ENCODE measurements at regions not wholly inside any gene's neighbourhood (a gene's known extent, or its start where the extent isn't known, plus 50 kb on each side); places are given as distances from the start of the nearest gene placed in this dataset.

DNA sequence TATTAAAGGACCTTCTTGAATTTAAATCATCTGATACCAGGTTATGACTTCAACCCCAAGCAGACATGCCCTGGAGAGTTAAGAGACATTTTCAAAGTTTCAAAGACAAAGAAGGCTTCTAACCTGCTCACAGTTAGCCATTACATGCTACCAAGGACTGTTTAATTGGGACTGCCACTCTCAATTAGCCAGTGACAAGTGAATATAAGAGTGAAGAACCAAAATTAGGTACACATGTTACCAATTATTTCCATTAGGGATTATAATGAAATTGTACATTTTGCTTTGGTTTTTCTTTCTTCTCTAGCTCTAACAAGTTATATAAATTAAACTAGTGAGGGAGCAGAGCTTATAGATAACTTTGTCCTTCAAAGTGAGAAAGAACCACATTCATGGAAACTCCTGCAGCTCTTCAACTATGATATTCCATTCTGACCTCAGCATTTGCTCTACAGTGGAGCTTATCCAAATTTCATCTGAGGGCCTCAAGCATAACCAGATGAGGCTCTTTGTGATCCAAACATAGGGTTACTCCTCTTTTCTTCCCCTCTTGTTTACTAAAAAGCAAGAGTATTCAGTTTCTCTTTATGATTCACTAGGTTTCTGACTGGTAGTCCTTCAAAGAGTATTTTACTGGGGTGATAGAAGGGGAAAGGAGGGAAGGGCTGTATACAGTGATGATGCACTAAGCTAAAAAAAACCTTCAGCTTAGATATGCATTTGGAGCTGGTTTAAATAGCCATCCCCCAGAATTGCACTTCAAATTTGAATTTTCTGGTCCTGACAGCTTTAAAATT, 91.3 kb downstream of the DUSP6 start:
- Histone ChIP-seq H3K4me1 (ENCODE audit: control insufficient read depth in 2 of 3, insufficient read depth in 2 of 3, low read depth in 1 of 3, low read length in 3 of 3) (no peaks in the 10 kb centered on the region), H3K4me3 (ENCODE audit: low read length in 3 of 3) (no peak overlapping the region), H3K36me3 (ENCODE audit: control insufficient read depth in 2 of 3, insufficient read depth in 3 of 3, low read length in 3 of 3) (no peaks in the 10 kb centered on the region), H3K9me3 (ENCODE audit: control insufficient read depth in 2 of 3, insufficient read depth in 1 of 3, low read length in 3 of 3) (no peaks in the 10 kb centered on the region), H3K27me3 (ENCODE audit: control insufficient read depth, insufficient read depth, low read length) (no peaks in the 10 kb centered on the region), H3K27ac (ENCODE audit: low read depth in 2 of 2, low read length in 2 of 2) (no peak overlapping the region), H3K9ac (ENCODE audit: low read length in 3 of 3) (no peak overlapping the region)
- TF ChIP-seq, protein P1, sequence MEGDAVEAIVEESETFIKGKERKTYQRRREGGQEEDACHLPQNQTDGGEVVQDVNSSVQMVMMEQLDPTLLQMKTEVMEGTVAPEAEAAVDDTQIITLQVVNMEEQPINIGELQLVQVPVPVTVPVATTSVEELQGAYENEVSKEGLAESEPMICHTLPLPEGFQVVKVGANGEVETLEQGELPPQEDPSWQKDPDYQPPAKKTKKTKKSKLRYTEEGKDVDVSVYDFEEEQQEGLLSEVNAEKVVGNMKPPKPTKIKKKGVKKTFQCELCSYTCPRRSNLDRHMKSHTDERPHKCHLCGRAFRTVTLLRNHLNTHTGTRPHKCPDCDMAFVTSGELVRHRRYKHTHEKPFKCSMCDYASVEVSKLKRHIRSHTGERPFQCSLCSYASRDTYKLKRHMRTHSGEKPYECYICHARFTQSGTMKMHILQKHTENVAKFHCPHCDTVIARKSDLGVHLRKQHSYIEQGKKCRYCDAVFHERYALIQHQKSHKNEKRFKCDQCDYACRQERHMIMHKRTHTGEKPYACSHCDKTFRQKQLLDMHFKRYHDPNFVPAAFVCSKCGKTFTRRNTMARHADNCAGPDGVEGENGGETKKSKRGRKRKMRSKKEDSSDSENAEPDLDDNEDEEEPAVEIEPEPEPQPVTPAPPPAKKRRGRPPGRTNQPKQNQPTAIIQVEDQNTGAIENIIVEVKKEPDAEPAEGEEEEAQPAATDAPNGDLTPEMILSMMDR (IDR thresholded peaks at IDR 0.05; ENCODE audit: borderline replicate concordance, extremely low read depth, insufficient read depth) = no peak
- FAIRE-seq (no peak), DNase-seq (no peak)
- intact Hi-C loops (cut with DNase I) = no loop called here

DNA sequence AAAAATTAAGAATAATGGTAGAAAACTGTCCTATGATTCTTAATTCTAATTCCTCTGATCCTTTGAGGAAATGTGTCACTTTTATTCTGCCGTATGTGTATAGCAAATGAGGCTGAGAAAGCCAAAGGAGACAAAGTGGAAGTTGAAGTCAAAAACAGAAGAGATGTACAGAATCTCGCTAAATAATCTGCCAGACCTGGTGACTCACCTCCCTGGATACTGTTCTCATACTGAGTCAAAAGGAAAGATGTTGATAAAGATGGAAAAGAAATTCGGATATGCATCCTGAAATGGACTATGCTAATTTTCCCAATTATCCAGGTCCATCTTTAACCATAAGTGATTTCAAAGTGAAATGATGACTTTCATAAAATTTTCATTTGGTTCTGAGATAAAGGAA, 92.5 kb downstream of the DUSP6 start:
- H3K27ac ChIP-seq (ENCODE audit: low read depth in 2 of 2, low read length in 2 of 2) = no peak overlapping the region
- H3K4me1 ChIP-seq (ENCODE audit: control insufficient read depth in 2 of 3, insufficient read depth in 2 of 3, low read depth in 1 of 3, low read length in 3 of 3) = no peaks in the 10 kb centered on the region
- H3K27me3 ChIP-seq (ENCODE audit: control insufficient read depth, insufficient read depth, low read length) = no peaks in the 10 kb centered on the region
- FAIRE-seq (no peak), DNase-seq (no peak)
- H3K36me3 ChIP-seq (ENCODE audit: control insufficient read depth in 2 of 3, insufficient read depth in 3 of 3, low read length in 3 of 3) = no peaks in the 10 kb centered on the region
- TF ChIP-seq, protein P1 (IDR thresholded peaks at IDR 0.05; ENCODE audit: borderline replicate concordance, extremely low read depth, insufficient read depth) = no peak
- H3K4me3 ChIP-seq (ENCODE audit: low read length in 3 of 3) = no peak overlapping the region
- no peaks in the 10 kb centered on the region for H3K9me3 ChIP-seq (ENCODE audit: control insufficient read depth in 2 of 3, insufficient read depth in 1 of 3, low read length in 3 of 3)
- intact Hi-C loops (cut with DNase I) = no loop called here
- H3K9ac ChIP-seq (ENCODE audit: low read length in 3 of 3) = no peak overlapping the region

DNA sequence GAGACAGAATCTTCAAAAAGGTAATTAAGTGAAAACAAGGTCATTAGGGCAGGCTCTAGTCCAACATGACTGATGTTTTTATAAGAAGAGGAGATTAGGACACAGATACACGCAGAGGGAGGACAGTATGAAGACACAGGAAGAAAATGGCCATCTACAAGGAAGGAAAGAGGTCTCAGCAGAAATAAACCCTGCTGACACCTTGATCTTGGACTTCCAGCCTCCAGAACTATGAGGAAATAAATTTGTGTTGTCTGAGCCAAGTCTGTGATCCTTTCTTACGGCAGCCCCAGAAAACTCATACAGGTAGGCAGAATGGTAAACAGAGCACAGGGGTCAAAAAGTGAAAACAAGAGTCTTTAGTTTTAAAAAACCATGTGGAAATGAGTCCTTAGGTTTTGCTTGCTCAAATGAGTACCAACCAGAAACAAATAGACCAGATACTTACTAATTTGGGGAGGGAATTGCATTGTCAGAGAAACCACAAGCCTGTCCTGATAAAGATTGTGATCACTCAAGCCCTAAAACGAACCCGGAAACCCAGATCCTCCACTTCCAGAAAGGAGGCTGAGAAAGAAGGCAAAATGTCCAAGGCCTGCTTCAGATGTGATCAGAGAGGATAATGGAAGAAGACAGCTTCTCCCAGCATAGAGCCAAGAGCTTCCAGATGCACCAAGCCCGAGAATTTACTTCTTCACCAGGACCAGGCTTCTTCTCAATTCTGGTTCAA, 93.9 kb downstream of the DUSP6 start:
- Histone ChIP-seq H3K4me3 (ENCODE audit: low read length in 3 of 3) (no peak overlapping the region), H3K4me1 (ENCODE audit: control insufficient read depth in 2 of 3, insufficient read depth in 2 of 3, low read depth in 1 of 3, low read length in 3 of 3) (no peaks in the 10 kb centered on the region), H3K9ac (ENCODE audit: low read length in 3 of 3) (no peak overlapping the region), H3K36me3 (ENCODE audit: control insufficient read depth in 2 of 3, insufficient read depth in 3 of 3, low read length in 3 of 3) (no peaks in the 10 kb centered on the region), H3K27ac (ENCODE audit: low read depth in 2 of 2, low read length in 2 of 2) (no peak overlapping the region), H3K9me3 (ENCODE audit: control insufficient read depth in 2 of 3, insufficient read depth in 1 of 3, low read length in 3 of 3) (no peaks in the 10 kb centered on the region), H3K27me3 (ENCODE audit: control insufficient read depth, insufficient read depth, low read length) (no peaks in the 10 kb centered on the region)
- intact Hi-C loops (cut with DNase I) = no loop called here
- FAIRE-seq (no peak), DNase-seq (no peak)
- TF ChIP-seq, protein P1 (IDR thresholded peaks at IDR 0.05; ENCODE audit: borderline replicate concordance, extremely low read depth, insufficient read depth) = no peak

Data from kidney (tissue), 13 donors.